ENCODE measurements at regions not wholly inside any gene's neighbourhood (a gene's known extent, or its start where the extent isn't known, plus 50 kb on each side); places are given as distances from the start of the nearest gene placed in this dataset.
"Not testable (repeated sequence)": the region's sequence is repeated elsewhere in the genome, so short reads cannot be mapped to it uniquely, and the experiment has no call there.

DNA sequence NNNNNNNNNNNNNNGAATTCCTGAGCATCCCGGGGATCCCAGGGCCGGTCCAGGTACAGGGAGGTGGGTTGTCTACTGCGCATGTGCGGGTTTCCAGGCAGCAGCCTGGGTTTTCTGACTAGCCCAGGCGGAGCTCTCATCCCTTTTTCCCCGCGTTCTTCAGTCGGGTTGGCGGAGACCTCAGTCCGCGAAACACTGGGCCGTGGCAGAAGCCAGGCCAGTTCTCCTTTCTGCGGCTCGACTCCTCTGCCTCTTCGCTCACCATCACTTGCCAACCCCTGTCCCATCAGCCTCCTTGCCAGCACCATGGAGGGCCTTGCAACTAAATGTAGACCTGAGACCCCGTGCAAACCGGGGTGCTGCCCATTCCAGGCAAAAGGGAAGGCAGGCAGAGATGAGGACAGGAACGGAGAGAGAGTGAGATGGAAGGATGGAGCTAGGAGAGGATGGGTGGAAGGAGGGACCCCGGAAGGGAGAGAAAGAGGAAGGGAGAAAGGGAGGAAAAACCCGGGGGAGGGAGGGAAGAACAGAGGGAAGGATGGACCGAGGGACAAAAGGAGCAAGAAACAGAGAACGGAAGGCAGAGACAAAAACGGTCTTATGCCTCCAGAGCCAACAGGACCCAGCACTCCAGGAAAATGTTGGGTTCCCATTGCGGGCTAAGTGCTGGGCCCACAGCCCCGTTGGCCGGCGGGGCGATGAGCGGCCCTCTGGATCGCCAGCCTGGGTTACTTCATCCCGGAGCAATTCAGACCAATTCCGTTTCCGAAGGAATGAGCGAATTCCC, 445.4 kb upstream of the DEFB115 start:
- Histone ChIP-seq H3K4me3 (no peak overlapping the region), H3K9me3 (peaks cover 2 to 5% of the 10 kb centered on the region in 2 donors), H3K4me1 (ENCODE audit: insufficient read depth) (no peaks in the 10 kb centered on the region), H3K27ac (no peak overlapping the region), H3K36me3 (no peaks in the 10 kb centered on the region), H3K27me3 (no peaks in the 10 kb centered on the region)
- peak in 1 of 5 donors; percentile 21 for DNase-seq
- intact Hi-C loops (cut with DNase I) = no loop called here
- WGBS, 3 donors = 64 to 70% (median 69%) methylated on average over 33 to 34 of the region's 34 CpGs
- TF ChIP-seq POLR2A (IDR thresholded peaks at IDR 0.05) (no peak), EP300 (IDR thresholded peaks at IDR 0.05) (no peak)
- TF ChIP-seq, protein P1, sequence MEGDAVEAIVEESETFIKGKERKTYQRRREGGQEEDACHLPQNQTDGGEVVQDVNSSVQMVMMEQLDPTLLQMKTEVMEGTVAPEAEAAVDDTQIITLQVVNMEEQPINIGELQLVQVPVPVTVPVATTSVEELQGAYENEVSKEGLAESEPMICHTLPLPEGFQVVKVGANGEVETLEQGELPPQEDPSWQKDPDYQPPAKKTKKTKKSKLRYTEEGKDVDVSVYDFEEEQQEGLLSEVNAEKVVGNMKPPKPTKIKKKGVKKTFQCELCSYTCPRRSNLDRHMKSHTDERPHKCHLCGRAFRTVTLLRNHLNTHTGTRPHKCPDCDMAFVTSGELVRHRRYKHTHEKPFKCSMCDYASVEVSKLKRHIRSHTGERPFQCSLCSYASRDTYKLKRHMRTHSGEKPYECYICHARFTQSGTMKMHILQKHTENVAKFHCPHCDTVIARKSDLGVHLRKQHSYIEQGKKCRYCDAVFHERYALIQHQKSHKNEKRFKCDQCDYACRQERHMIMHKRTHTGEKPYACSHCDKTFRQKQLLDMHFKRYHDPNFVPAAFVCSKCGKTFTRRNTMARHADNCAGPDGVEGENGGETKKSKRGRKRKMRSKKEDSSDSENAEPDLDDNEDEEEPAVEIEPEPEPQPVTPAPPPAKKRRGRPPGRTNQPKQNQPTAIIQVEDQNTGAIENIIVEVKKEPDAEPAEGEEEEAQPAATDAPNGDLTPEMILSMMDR (IDR thresholded peaks at IDR 0.05) = no peak

DNA sequence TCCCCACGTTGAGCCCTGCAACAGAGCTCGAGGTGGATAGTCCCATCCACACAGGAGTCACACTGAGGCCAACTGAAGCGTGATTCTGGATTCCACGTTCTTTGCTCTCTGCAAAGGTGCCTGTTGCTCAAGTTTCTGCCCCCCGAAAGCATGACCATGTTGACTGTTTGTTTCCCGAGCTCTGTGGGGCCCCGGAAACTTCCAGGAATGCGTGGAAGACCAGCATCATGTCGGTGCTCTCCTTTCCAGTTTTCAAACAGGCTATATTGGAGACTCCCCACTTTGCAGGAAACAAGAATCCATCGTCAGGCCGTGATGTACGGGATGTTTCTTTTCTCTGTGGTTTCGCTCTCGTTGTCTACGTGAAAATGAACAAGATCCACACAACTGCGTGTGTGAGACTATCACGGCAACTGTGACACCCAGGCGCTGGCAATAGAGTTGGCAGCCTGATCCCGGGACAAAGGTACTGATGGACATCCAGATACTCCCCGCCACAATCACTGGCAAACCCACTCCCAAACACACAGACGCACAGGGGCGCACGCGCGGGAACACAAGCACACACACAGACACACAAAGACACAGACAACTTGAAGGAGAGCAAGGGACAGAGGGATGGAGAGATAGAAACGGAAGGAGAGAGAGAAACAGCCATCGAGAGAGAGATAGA, 444.6 kb upstream of the DEFB115 start:
- H3K4me3 ChIP-seq = no peak overlapping the region
- peak in 1 of 5 donors; percentile 21 for DNase-seq
- intact Hi-C loops (cut with DNase I) = no loop called here
- H3K4me1 ChIP-seq (ENCODE audit: insufficient read depth) = no peaks in the 10 kb centered on the region
- 72 to 77% (median 72%) methylated on average over 27 of the region's 27 CpGs for WGBS, 3 donors
- H3K36me3 ChIP-seq = no peaks in the 10 kb centered on the region
- H3K9me3 ChIP-seq = peaks cover 2 to 5% of the 10 kb centered on the region in 2 donors
- H3K27ac ChIP-seq = no peak overlapping the region
- no peak for TF ChIP-seq POLR2A (IDR thresholded peaks at IDR 0.05)
- no peak for TF ChIP-seq EP300 (IDR thresholded peaks at IDR 0.05)
- TF ChIP-seq, protein P1 (IDR thresholded peaks at IDR 0.05) = no peak
- no peaks in the 10 kb centered on the region for H3K27me3 ChIP-seq

DNA sequence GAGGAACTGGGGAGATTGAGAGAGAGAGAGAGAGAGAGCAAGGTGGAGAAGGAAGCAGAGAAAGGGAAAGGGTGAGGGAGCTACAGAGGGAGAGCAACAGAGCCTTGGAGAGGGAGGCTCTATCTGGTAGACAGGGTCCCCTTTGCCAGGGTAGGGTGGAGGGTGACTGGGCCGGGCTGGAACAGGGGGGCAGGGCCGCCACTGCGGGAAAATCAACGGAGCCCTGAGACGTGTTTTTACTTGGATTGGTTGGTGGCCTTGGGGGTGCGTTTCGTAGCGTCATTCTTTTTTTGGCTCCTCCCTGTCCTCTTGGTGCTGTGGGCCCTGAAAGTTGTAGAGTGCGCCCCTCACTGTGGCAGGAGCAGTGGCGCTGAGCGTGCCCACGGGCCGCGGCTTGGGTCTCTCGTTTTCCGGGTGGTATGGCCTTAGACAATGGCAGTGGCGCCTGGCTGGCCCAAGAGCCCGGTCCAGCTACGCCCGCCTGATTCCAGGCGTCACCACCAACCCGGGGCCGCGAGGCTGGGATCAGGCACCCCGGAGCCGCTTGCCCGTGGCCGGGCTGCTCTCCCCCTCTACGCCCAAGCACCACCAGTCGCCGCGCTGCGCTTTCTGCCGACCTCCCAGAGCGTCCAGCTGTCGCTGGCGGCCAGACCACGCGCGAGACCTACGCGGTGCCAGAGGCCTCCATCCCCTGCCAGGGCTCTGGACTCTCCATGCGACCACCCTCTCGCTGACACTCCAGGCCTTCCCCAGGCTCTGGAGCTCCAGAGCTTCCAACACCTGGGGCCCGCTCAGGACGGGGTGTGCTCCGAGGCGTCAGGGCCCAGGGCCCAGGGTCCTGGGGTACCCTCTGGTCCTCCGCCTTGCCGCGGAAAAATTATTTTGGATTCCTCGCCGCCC, 443.8 kb upstream of the DEFB115 start:
- DNase-seq = peak in 2 of 5 donors; percentile 31 to 36
- H3K9me3 ChIP-seq; H3K27ac ChIP-seq; H3K4me1 ChIP-seq (ENCODE audit: insufficient read depth); H3K4me3 ChIP-seq; intact Hi-C loops (cut with DNase I); H3K36me3 ChIP-seq; H3K27me3 ChIP-seq: not testable (repeated sequence)
- 79 to 83% (median 81%) methylated on average over 53 of the region's 53 CpGs for WGBS, 3 donors

DNA sequence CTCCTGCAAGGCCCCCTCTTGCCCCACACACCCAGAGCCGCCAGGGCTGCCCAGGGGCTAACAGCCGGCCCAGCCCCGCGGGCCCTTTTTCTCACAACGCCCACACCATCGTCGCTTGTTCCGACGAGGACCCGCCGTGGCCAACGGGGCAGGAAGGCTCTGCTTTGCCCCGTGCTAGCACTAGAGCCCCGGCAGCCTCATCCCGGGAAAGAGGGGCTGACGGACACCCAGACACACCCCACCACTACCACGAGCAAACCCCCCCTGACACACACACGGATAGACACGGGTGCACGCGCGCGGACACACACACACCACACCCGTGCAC, 443.2 kb upstream of the DEFB115 start:
- not testable (repeated sequence) for H3K4me1 ChIP-seq (ENCODE audit: insufficient read depth)
- 75 to 78% (median 77%) methylated on average over 24 of the region's 24 CpGs for WGBS, 3 donors

DNA sequence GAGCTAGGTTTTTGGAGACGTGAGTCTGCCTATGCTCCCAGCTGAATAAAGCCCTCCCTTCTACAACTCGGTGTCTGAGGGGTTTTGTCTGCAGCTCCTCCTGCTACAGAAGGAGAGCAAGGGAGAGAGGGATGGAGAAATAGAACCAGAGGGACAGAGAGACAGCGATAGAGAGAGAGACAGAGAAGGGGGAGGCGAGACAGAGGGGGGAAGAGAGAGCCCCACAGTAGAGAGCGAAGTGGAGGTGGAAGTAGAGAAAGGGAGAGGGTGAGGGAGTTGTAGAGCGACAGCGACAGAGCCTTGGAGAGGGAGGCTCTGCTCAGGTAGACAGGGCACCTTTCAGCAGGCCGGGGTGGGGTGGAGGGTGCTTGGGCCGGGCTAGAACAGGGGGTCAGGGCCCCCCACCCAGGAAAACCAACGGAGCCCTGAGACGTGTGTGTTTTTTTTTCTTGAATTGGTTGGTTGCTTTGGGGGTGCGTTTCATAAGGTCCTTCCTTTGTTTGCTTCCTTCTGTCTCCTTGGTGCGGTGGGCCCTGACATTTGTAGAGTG, 442.4 kb upstream of the DEFB115 start:
- H3K9me3 ChIP-seq = not testable (repeated sequence)

More for the DNA sequence above, 443.2 kb upstream of the DEFB115 start:
- intact Hi-C loops (cut with DNase I); H3K4me3 ChIP-seq; H3K36me3 ChIP-seq; H3K9me3 ChIP-seq; H3K27me3 ChIP-seq; H3K27ac ChIP-seq: not testable (repeated sequence)
- DNase-seq = peak in 1 of 5 donors; percentile 23

More for the DNA sequence above, 442.4 kb upstream of the DEFB115 start:
- H3K27ac ChIP-seq; H3K36me3 ChIP-seq; DNase-seq; intact Hi-C loops (cut with DNase I); H3K4me1 ChIP-seq (ENCODE audit: insufficient read depth); H3K4me3 ChIP-seq; H3K27me3 ChIP-seq: not testable (repeated sequence)
- 67 to 72% (median 71%) methylated on average over 13 of the region's 13 CpGs for WGBS, 3 donors
